Suprapubic skin (tissue), 4 donors: ENCODE measurements at regions not wholly inside any gene's neighbourhood (a gene's known extent, or its start where the extent isn't known, plus 50 kb on each side); places are given as distances from the start of the nearest gene placed in this dataset.

ENCODE experiments used
- DNase-seq, 2 donors: peaks; one replicate each; pipeline ENCODE4 v3.0.0-alpha.2; 2019; ENCODE audit warnings: low spot score in 2 of 2
- H3K27ac ChIP-seq: fragments of 200-600 bp; sonication (generic); one replicate; pipeline ENCODE4 v1.5.1; 2019
- H3K27me3 ChIP-seq: fragments of 200-600 bp; sonication (generic); one replicate; pipeline ENCODE4 v1.5.1; 2019
- H3K36me3 ChIP-seq: fragments of 200-600 bp; sonication (generic); one replicate; pipeline ENCODE4 v1.5.1; 2019
- H3K4me1 ChIP-seq: fragments of 200-600 bp; sonication (generic); one replicate; pipeline ENCODE4 v1.5.1; 2019
- H3K4me3 ChIP-seq: fragments of 200-600 bp; sonication (generic); one replicate; pipeline ENCODE4 v1.5.1; 2019; ENCODE audit warnings: mild to moderate bottlenecking
- H3K9me3 ChIP-seq: fragments of 200-600 bp; sonication (generic); one replicate; pipeline ENCODE4 v1.5.1; 2019
- CTCF ChIP-seq, 2 donors: fragments of 200-600 bp in 1 of 2; fragments of 450-650 bp in 1 of 2; sonication (generic) in 1 of 2; IDR thresholded peaks; one replicate each; pipeline ENCODE4 v1.5.1; 2016 to 2019; ENCODE audit warnings: antibody characterized with exemption in 2 of 2, mild to moderate bottlenecking in 1 of 2, moderate library complexity in 1 of 2
- EP300 ChIP-seq: sonication (generic); formaldehyde crosslinking; IDR thresholded peaks from one replicate; pipeline ENCODE4 v1.6.1; 2017; ENCODE audit warnings: antibody characterized with exemption
- POLR2A ChIP-seq, 2 donors: fragments of 450-650 bp; IDR thresholded peaks; one replicate each; pipeline ENCODE4 v1.6.1; 2017; ENCODE audit warnings: antibody characterized with exemption in 2 of 2, mild to moderate bottlenecking in 2 of 2, moderate library complexity in 2 of 2
- POLR2AphosphoS5 ChIP-seq, 3 donors: sonication (generic); formaldehyde crosslinking; IDR thresholded peaks; one replicate each; pipeline ENCODE4 v1.6.1; 2017; ENCODE audit warnings: antibody characterized with exemption in 3 of 3
- WGBS: methylation state at CpG from one replicate; pipeline ENCODE4 v1.1.5; 2018; 5-methylcytosine and 5-hydroxymethylcytosine counted together

GRCh38 chr6:132964101-132964867 is 149.9 kb downstream of the RPS12 start:
- no peaks in the 10 kb centered on the region for H3K36me3 ChIP-seq
- 53% methylated on average over 4 of the region's 4 CpGs for WGBS
- no peaks in the 10 kb centered on the region for H3K4me1 ChIP-seq
- TF ChIP-seq CTCF (IDR thresholded peaks at IDR 0.05), result no peak
- TF ChIP-seq POLR2A (IDR thresholded peaks at IDR 0.05), result no peak
- H3K27me3 ChIP-seq, result peaks cover 2% of the 10 kb centered on the region
- no peaks in the 10 kb centered on the region for H3K9me3 ChIP-seq
- no peak for DNase-seq
- H3K27ac ChIP-seq, result no peak overlapping the region
- H3K4me3 ChIP-seq, result no peak overlapping the region

- no peak for DNase-seq
- H3K9me3 ChIP-seq, result no peaks in the 10 kb centered on the region
- H3K4me3 ChIP-seq, result no peak overlapping the region
- no peaks in the 10 kb centered on the region for H3K4me1 ChIP-seq
- 59% methylated on average over 2 of the region's 2 CpGs for WGBS
- peaks cover 2% of the 10 kb centered on the region for H3K27me3 ChIP-seq
- H3K27ac ChIP-seq, result no peak overlapping the region
- no peaks in the 10 kb centered on the region for H3K36me3 ChIP-seq
- TF ChIP-seq CTCF (IDR thresholded peaks at IDR 0.05) (no peak), EP300 (no peak), POLR2A (IDR thresholded peaks at IDR 0.05) (no peak), POLR2AphosphoS5 (IDR thresholded peaks at IDR 0.05) (no peak)
Measured at GRCh38 chr6:132964868-132965382, 150.6 kb downstream of the RPS12 start.

GRCh38 chr6:132967871-132968270 is 153.5 kb downstream of the RPS12 start:
- 85% methylated on average over 2 of the region's 2 CpGs for WGBS
- TF ChIP-seq EP300 (no peak), POLR2A (IDR thresholded peaks at IDR 0.05) (no peak), CTCF (IDR thresholded peaks at IDR 0.05) (no peak), POLR2AphosphoS5 (IDR thresholded peaks at IDR 0.05) (no peak)
- H3K27ac ChIP-seq, result no peak overlapping the region

DNA sequence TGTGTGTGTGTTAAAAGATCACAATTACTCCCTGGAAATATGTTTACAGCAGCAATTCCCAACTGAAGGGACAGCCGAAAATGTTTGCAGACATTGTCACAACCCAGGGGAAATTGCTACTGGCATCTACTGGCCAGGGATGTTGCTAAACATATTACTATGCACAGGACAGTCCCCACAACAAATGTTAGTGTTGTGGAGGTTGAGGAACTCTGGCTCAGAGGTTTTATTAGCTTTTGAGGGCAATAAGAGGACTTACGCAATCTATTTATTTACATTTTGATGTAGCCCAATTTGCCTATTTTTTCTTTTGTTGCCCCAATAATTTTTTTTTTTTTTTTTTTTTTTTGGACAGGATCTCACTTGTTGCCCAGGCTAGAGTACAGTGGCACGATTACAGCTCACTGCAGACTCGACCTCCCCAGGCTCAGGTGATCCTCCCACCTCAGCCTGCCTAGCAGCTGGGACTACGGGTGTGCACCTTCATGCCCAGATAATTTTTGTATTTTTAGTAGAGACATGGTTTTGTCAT is 154.1 kb downstream of the RPS12 start:
- no peaks in the 10 kb centered on the region for H3K9me3 ChIP-seq
- H3K27me3 ChIP-seq, result no peaks in the 10 kb centered on the region
- 77% methylated on average over 5 of the region's 5 CpGs for WGBS
- H3K27ac ChIP-seq, result no peak overlapping the region
- H3K4me3 ChIP-seq, result no peak overlapping the region
- H3K4me1 ChIP-seq, result no peaks in the 10 kb centered on the region
- TF ChIP-seq POLR2A (IDR thresholded peaks at IDR 0.05), result no peak
- no peak for TF ChIP-seq POLR2AphosphoS5 (IDR thresholded peaks at IDR 0.05)
- no peak for TF ChIP-seq CTCF (IDR thresholded peaks at IDR 0.05)
- TF ChIP-seq EP300, result no peak
- no peak for DNase-seq
- H3K36me3 ChIP-seq, result no peaks in the 10 kb centered on the region

More at GRCh38 chr6:132967871-132968270, 153.5 kb downstream of the RPS12 start:
- peaks cover 2% of the 10 kb centered on the region for H3K27me3 ChIP-seq
- DNase-seq, result no peak
- H3K4me1 ChIP-seq, result no peaks in the 10 kb centered on the region
- no peaks in the 10 kb centered on the region for H3K36me3 ChIP-seq
- no peak overlapping the region for H3K4me3 ChIP-seq
- H3K9me3 ChIP-seq, result no peaks in the 10 kb centered on the region

DNA sequence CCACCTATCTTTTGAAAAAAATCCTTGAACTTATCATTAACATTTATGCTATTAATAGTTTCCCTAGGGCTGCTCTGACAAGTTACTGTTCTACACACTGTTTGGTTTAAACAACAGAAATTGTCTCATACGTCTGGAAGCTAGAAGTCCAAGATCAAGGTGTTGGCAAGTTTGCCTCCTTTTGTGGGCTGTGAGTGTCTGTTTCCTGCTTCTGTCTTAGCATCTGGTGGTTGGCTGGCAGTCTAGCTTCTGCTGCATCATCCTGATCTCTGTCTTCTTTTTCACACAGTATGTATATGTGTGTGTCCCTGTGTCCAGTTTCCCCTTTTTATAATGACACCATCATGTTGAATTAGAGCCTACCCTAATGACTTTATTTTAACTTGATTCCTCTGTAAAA is 154.8 kb downstream of the RPS12 start:
- Histone ChIP-seq H3K9me3 (no peaks in the 10 kb centered on the region), H3K4me3 (no peak overlapping the region), H3K4me1 (no peaks in the 10 kb centered on the region), H3K36me3 (no peaks in the 10 kb centered on the region), H3K27me3 (no peaks in the 10 kb centered on the region), H3K27ac (no peak overlapping the region)
- DNase-seq, result no peak
- TF ChIP-seq EP300, result no peak
- no peak for TF ChIP-seq CTCF (IDR thresholded peaks at IDR 0.05)
- no peak for TF ChIP-seq POLR2AphosphoS5 (IDR thresholded peaks at IDR 0.05)
- no peak for TF ChIP-seq POLR2A (IDR thresholded peaks at IDR 0.05)
- 9% methylated on average over 1 of the region's 1 CpG for WGBS
